ENCODE measurements at regions not wholly inside any gene's neighbourhood (a gene's known extent, or its start where the extent isn't known, plus 50 kb on each side); places are given as distances from the start of the nearest gene placed in this dataset.

DNA sequence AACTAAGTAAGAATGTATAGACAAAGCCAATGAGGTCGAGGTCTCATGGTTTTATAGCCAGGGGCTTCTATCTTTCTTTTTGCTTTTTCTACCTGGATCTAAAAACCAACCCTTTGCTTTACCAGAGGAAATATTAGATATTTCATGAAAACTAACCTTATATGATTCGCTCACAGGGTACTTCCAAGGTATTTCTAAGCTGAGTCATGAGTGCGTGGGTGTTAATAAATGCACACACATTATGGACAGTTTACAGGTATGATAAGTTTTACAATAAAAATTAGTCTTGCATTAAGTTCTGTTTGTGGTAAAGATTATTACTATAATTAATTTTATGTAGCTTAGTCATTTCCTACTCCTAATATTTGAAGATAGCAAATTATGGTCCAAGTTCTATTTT is 217.2 kb downstream of the CHRM3 start:
- Histone ChIP-seq H4K91ac (ENCODE audit: insufficient read depth, low read depth, low read length) (no peak overlapping the region), H3K9ac (ENCODE audit: low read depth, low read length) (no peak overlapping the region), H3K9me3 (ENCODE audit: control insufficient read depth, insufficient read depth, low read length) (peaks cover 7% of the 10 kb centered on the region), H2BK5ac (ENCODE audit: low read depth, low read length, poor library complexity, severe bottlenecking) (no peak overlapping the region), H3K4me2 (ENCODE audit: low read depth, low read length) (no peak overlapping the region), H2BK120ac (ENCODE audit: low read depth, low read length) (no peak overlapping the region), H2BK20ac (ENCODE audit: low read depth, low read length) (no peak overlapping the region), H3K18ac (ENCODE audit: low read depth, low read length) (no peak overlapping the region), H3K56ac (ENCODE audit: extremely low read depth, insufficient read depth, low read length) (no peak overlapping the region), H4K8ac (ENCODE audit: low read depth in 2 of 2, low read length in 2 of 2) (no peak overlapping the region), H3K9me1 (ENCODE audit: insufficient read depth, low read length) (no peaks in the 10 kb centered on the region), H3K4ac (ENCODE audit: low read depth, low read length) (no peak overlapping the region), H3K4me3 (ENCODE audit: insufficient read depth, low read depth, low read length) (no peak overlapping the region), H3K23ac (ENCODE audit: low read depth, low read length) (no peak overlapping the region), H3K27me3 (ENCODE audit: control insufficient read depth, insufficient read depth, low read length) (no peaks in the 10 kb centered on the region), H2AK5ac (ENCODE audit: low read depth, low read length) (no peak overlapping the region), H3K4me1 (ENCODE audit: control insufficient read depth, insufficient read depth, low read length) (no peaks in the 10 kb centered on the region), H3K36me3 (ENCODE audit: control insufficient read depth, insufficient read depth, low read length) (no peaks in the 10 kb centered on the region), H4K5ac (ENCODE audit: low read depth, low read length) (no peak overlapping the region), H2AK9ac (replicated peaks; ENCODE audit: low read depth, low read length, poor library complexity) (no peak overlapping the region), H3K27ac (ENCODE audit: insufficient read depth, low read length) (no peak overlapping the region), H2AFZ (replicated peaks; ENCODE audit: low read length, poor library complexity) (no peak overlapping the region), H2BK15ac (ENCODE audit: low read depth, low read length) (no peak overlapping the region), H4K20me1 (ENCODE audit: insufficient read depth, low read length) (no peaks in the 10 kb centered on the region), H3K79me1 (ENCODE audit: low read depth in 1 of 2, low read length in 2 of 2) (no peaks in the 10 kb centered on the region), H3K14ac (replicated peaks; ENCODE audit: low read depth, low read length) (no peak overlapping the region)
- TF ChIP-seq, protein P1, sequence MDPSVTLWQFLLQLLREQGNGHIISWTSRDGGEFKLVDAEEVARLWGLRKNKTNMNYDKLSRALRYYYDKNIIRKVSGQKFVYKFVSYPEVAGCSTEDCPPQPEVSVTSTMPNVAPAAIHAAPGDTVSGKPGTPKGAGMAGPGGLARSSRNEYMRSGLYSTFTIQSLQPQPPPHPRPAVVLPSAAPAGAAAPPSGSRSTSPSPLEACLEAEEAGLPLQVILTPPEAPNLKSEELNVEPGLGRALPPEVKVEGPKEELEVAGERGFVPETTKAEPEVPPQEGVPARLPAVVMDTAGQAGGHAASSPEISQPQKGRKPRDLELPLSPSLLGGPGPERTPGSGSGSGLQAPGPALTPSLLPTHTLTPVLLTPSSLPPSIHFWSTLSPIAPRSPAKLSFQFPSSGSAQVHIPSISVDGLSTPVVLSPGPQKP (IDR thresholded peaks at IDR 0.05; ENCODE audit: borderline replicate concordance, low read depth, low read length): no peak
- TF ChIP-seq RFX5 (IDR thresholded peaks at IDR 0.05; ENCODE audit: low read depth, low read length): no peak
- no peak for TF ChIP-seq MXI1 (IDR thresholded peaks at IDR 0.05; ENCODE audit: borderline replicate concordance, low read depth, low read length)
- no peak for TF ChIP-seq RAD21 (IDR thresholded peaks at IDR 0.05; ENCODE audit: low read length)
- TF ChIP-seq BHLHE40 (IDR thresholded peaks at IDR 0.05; ENCODE audit: low read depth, low read length): no peak
- TF ChIP-seq POLR2A (IDR thresholded peaks at IDR 0.05; ENCODE audit: low read depth, low read length): no peak
- no peak for TF ChIP-seq MAZ (IDR thresholded peaks at IDR 0.05; ENCODE audit: borderline replicate concordance, low read depth, low read length)
- no peak for TF ChIP-seq CHD1 (IDR thresholded peaks at IDR 0.05; ENCODE audit: low read depth, low read length)
- TF ChIP-seq CEBPB (IDR thresholded peaks at IDR 0.05; ENCODE audit: low read depth, low read length): no peak
- TF ChIP-seq, protein P2, sequence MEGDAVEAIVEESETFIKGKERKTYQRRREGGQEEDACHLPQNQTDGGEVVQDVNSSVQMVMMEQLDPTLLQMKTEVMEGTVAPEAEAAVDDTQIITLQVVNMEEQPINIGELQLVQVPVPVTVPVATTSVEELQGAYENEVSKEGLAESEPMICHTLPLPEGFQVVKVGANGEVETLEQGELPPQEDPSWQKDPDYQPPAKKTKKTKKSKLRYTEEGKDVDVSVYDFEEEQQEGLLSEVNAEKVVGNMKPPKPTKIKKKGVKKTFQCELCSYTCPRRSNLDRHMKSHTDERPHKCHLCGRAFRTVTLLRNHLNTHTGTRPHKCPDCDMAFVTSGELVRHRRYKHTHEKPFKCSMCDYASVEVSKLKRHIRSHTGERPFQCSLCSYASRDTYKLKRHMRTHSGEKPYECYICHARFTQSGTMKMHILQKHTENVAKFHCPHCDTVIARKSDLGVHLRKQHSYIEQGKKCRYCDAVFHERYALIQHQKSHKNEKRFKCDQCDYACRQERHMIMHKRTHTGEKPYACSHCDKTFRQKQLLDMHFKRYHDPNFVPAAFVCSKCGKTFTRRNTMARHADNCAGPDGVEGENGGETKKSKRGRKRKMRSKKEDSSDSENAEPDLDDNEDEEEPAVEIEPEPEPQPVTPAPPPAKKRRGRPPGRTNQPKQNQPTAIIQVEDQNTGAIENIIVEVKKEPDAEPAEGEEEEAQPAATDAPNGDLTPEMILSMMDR (conservative IDR thresholded peaks at IDR 0.05; ENCODE audit: low read depth, low read length): no peak
- TF ChIP-seq NFE2L2 (IDR thresholded peaks at IDR 0.05; ENCODE audit: low read depth, low read length): no peak
- TF ChIP-seq SMC3 (IDR thresholded peaks at IDR 0.05; ENCODE audit: low read depth, low read length): no peak
- TF ChIP-seq RCOR1 (IDR thresholded peaks at IDR 0.05; ENCODE audit: insufficient replicate concordance, low read length): no peak
- TF ChIP-seq MAFK (IDR thresholded peaks at IDR 0.05; ENCODE audit: low read depth, low read length): no peak
- ATAC-seq (ENCODE audit: low read depth): no peak
- ChIA-PET CTCF (no interaction called here), POLR2A (ENCODE audit: unreplicated experiment) (no interaction called here)
- dilution Hi-C loops (cut with HindIII; ENCODE audit: low sequenced_read_pairs, unreplicated experiment) (no loop called here), intact Hi-C loops (cut with micrococcal nuclease) (no loop called here), in situ Hi-C loops (cut with MboI; ENCODE audit: low sequenced_read_pairs) (no loop called here)
- no TSS peak for BruUV-seq (replicated peaks)
- no CpG with 5 or more reads among the region's 3 CpGs for WGBS, 2 experiments (ENCODE audit: extremely low coverage in 2 of 2, insufficient read length in 1 of 2)
- DNase-seq: no peak

Measured in IMR-90 (cell line).